Kidney glomerular epithelial cell (primary cell): ENCODE measurements at regions not wholly inside any gene's neighbourhood (a gene's known extent, or its start where the extent isn't known, plus 50 kb on each side); places are given as distances from the start of the nearest gene placed in this dataset.
A peak's percentile ranks its signal among the peaks of the same experiment; 100 is the strongest.
"Not testable (repeated sequence)": the region's sequence is repeated elsewhere in the genome, so short reads cannot be mapped to it uniquely, and the experiment has no call there.

ENCODE experiments used
- DNase-seq: peaks from one replicate; lab custom pipeline; 2025; lab: John Stamatoyannopoulos, UW

GRCh38 chr2:144989579-144990270, 469.8 kb upstream of the ZEB2 start:
- no peak for DNase-seq

- DNase-seq, result no peak
These were observed 468.7 kb upstream of the ZEB2 start for GRCh38 chr2:144988591-144988990.

- DNase-seq, result no peak
These were observed 466.8 kb upstream of the ZEB2 start for GRCh38 chr2:144986691-144987090.

DNA sequence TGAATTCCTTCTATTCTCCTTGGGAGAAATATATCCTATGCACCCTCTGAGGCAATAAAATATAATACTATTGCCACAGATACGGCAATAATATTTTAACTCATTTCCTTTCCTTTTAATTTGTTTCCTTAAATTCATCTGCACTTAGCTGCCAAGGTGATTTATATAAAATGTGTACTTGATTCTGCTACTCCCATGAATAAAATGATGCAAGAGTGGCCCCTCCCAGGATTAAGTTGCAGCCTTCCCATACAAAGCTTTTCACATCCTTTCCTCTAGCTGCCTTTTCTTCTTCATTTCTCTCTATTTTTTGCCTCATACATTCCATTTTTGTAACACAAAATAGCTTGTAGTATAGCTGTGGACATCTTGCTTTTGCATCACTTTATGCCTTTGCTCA, 464.1 kb upstream of the ZEB2 start:
- DNase-seq, result no peak

- DNase-seq, result no peak
These were observed 463.2 kb upstream of the ZEB2 start for GRCh38 chr2:144983107-144983506.

GRCh38 chr2:144982481-144982880, 462.6 kb upstream of the ZEB2 start:
- no peak for DNase-seq

GRCh38 chr2:144975881-144976280, 456.0 kb upstream of the ZEB2 start:
- DNase-seq, result no peak

DNA sequence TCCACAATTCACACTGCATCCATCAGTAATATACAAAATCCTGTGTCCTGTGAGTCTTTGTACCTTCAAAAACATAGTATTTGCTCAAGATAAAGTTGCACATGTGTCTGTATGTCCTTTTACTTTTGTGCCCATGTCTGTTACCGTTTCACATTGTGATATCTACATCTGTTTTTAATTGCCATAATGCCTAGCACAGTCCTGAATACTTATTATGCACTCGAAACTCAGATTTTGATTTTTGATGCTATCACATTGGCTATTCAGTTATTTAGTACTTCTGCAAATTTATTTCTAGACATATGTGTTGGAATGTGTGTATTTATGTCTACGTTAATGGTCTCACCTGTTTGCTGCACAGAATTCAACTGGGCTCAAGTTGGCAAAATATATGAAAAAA, 452.8 kb upstream of the ZEB2 start:
- no peak for DNase-seq

DNA sequence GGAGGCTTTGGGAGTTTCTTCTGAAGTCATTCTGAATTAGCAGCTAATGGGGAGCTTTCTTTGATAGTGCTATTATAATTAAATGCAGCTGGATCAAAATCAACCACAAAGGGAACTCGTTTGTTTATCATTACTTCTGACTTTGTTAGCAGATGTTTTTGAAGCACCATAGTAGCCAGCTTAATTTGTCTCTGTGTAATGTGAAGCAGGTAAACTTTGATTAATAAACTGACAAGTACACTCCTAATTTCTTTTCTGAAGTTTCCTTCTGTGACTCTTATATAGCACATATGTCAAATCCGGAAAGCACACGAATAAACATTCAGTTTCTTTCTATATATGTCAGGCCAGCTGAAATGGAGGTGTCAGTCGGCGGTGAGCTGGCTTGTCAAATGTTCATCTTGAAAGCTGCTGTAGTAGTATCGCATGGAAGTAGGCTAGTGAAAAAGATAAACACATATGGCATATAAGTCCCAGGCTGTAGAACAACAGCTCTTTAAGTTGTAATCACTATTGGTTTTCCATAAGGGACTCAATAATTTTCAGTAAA, 451.9 kb upstream of the ZEB2 start:
- DNase-seq, result no peak

GRCh38 chr2:144970410-144970809, 450.5 kb upstream of the ZEB2 start:
- not testable (repeated sequence) for DNase-seq

DNA sequence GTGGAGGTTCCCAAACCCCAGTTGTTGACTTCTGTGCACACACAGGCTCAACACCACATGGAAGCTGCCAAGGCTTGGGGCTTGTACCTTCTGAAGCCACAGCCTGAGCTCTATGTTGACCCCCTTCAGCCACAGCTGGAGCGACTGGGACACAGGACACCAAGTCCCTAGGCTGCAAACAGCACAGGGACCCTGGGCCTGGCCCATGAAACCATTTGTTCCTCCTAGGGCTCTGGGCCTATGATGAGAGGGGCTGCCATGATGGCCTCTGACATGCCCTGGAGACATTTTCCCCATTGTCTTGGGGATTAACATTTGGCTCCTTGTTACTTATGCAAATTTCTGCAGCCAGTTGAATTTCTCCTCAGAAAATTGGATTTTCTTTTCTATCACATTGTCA, 449.6 kb upstream of the ZEB2 start:
- DNase-seq, result not testable (repeated sequence)

DNA sequence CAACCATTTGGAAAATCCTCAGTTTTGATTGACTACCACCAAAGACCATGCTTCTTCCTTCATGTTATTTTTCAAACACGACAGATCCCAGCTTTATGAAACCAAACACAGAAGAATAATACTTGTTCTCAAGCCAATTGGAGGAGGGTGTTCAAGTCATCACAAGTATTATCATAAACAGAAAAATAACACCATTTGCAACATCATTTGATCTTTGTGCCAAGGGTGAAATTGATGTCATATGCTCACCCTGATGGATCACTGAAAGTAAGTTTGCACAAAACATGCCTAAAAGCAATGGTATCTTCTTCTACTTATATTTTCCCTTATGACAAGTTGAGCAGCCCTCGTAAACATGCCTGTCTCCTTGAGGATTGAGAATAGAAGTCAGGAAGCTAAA, 448.0 kb upstream of the ZEB2 start:
- DNase-seq, result no peak

DNA sequence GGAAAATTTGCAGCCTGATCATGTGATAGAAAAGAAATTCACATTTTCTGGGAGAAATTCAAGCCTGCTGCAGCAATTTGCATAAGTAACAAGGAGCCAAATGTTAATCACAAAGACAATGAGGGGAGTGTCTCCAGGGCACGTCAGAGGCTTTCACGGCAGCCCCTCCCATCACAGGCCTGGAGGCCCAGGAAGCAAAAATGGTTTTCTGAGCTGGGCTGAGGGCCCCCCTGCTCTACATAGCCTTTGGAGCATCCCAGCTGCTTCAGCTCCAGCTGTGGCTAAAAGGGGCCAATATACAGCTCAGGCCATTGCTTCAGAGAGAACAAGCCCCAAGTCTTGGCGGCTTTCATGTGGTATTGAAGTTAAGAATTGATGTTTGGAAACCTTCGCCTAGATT, 445.3 kb upstream of the ZEB2 start:
- DNase-seq, result no peak

- no peak for DNase-seq
These were observed 443.1 kb upstream of the ZEB2 start for GRCh38 chr2:144963031-144963430.

DNA sequence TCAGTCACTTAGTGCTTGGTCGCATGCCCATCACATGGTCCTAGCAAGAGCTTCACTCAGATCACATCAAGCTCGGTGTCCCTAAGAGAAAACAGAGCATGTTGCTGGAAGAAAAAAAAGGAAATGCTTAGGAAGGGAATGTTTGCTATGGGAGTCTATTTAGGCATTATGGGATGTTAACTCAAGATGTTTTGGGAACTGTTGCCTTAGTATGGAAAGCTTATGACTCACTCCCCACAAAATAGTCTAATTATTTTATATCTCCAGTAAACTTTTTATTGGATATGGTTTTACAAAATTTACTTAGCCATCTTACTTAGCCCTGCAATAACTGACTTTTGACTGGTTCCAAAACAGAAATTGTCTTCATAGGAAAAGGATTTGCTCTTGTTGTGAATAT, 439.5 kb upstream of the ZEB2 start:
- no peak for DNase-seq

- DNase-seq, result peak; percentile 68
These were observed 431.1 kb upstream of the ZEB2 start for GRCh38 chr2:144950899-144951560.

DNA sequence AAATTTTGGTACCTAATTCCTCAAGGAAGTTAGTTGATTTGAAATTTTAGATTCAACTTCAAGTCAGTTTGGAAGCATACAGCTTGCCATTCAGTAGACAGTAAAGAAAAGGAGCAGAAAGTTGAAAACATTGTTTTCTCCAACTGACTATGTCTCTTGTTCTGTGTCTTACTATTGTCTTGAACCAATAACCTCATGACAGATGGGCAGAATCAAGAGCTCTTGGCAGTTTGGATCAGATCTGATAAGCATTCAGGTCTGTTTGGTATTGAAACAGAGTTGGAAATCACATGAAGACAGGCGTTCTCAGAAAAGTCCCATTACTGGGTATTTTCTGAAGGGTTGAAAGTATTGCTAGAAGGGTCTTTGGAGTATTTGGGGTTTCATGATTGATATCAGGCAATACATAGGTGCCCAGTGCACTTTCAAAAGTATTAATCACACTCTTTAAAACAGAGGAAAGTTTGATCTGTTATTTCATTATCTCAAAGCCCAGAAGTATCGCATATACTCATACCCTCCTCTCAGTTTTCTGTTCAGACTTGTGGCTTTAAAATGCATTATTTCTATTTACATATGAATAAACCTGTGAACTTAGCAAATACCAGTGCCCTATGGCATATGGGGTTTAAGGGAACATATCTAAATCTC, 428.4 kb upstream of the ZEB2 start:
- no peak for DNase-seq

DNA sequence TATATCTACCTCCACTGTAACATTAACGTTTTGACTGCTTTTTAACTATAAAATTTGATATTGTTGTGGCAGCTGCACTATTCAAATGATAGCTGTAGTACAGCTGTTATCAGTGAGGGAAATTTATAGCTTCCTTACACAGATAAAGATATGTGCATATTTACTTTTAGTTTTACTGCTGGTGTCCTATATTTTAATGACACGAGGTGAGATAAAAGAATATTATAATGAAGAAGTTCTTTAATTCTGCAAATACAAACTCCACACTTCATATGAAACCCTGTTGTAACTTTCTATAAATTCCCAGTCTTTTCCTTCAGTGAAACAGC, 427.8 kb upstream of the ZEB2 start:
- DNase-seq, result no peak

DNA sequence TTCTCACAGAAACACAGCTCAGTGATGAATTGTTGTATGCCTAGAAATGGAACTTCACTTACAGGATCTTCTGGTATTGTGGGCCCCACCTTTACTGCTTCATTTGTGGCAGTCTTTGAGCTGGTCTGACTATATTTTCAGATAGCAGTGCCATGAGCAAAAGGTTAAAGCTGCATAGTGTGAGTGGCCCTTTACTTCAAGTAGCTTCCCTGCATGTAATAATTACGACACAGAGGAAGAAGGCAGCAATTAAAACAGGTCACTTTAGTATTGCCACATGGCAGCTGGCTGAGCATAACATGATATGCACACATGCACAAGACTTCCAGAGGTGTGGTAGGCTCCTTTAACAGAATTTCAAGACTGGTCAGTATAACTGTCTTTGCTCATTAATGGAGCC, 426.3 kb upstream of the ZEB2 start:
- no peak for DNase-seq

- no peak for DNase-seq
These were observed 424.8 kb upstream of the ZEB2 start for GRCh38 chr2:144944546-144945220.

DNA sequence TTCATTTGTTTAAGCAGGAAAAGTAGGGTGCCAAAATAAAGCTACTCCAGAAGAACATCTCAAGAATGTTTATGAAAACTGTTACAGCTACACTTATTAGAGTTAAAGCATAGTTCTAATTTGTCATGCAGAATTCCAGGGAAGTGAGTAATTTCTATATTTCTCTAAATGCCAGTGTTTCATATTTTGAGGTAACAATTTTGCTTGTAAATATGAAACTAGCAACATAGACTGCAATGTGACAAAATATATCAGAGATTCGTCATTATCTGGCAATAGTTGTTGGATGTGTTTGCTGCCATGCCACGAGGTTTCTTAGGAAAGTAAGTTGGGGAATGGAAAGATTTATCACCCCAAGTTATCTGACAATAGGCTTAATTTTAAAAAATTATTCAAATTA, 424.1 kb upstream of the ZEB2 start:
- DNase-seq, result no peak

- DNase-seq, result no peak
These were observed 423.5 kb upstream of the ZEB2 start for GRCh38 chr2:144943293-144943941.
